LNCaP clone FGC (cell line): ENCODE measurements at regions not wholly inside any gene's neighbourhood (a gene's known extent, or its start where the extent isn't known, plus 50 kb on each side); places are given as distances from the start of the nearest gene placed in this dataset.

ENCODE experiments used
- DNase-seq: peaks from one replicate; pipeline ENCODE4 v3.0.0-alpha.2; 2011; ENCODE audit warnings: low read depth
- H3K4me3 ChIP-seq: 2 replicates; pipeline ENCODE4 v1.5.1; 2011; ENCODE audit warnings: mild to moderate bottlenecking, low read depth, low read length, control low read depth
- TF ChIP-seq, protein P1 (sequence below): IDR thresholded peaks from 2 replicates; pipeline ENCODE4 v1.5.1; 2012; ENCODE audit warnings: mild to moderate bottlenecking; ENCODE audit not compliant: control insufficient read depth, insufficient read depth; ENCODE audit errors: extremely low read depth

- no peak for DNase-seq
- TF ChIP-seq, protein P1, sequence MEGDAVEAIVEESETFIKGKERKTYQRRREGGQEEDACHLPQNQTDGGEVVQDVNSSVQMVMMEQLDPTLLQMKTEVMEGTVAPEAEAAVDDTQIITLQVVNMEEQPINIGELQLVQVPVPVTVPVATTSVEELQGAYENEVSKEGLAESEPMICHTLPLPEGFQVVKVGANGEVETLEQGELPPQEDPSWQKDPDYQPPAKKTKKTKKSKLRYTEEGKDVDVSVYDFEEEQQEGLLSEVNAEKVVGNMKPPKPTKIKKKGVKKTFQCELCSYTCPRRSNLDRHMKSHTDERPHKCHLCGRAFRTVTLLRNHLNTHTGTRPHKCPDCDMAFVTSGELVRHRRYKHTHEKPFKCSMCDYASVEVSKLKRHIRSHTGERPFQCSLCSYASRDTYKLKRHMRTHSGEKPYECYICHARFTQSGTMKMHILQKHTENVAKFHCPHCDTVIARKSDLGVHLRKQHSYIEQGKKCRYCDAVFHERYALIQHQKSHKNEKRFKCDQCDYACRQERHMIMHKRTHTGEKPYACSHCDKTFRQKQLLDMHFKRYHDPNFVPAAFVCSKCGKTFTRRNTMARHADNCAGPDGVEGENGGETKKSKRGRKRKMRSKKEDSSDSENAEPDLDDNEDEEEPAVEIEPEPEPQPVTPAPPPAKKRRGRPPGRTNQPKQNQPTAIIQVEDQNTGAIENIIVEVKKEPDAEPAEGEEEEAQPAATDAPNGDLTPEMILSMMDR, result no peak
- H3K4me3 ChIP-seq, result no peak overlapping the region
These were observed 259.5 kb upstream of the VWC2 start for GRCh38 chr7:49513911-49514310.

DNA sequence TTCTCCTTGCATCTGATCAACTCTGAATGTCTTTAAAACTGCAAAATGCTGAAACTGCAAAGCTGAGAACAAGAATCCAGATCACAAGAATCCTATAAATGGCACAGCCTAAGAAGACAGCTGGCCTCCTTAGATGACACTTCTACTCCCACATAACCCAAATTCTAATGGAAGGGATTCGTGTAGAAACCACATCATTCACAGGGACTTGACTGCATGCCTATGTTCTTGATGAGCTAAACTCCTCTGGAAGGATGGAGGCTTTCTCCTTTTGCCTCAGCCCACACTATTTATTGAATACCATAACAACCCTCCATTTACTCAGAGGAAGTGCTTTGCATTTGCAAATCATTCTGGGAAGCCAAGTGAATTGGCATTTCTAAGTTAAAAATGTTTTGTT is 252.5 kb upstream of the VWC2 start:
- TF ChIP-seq, protein P1, result no peak
- no peak for DNase-seq

GRCh38 chr7:49522111-49522510 is 251.3 kb upstream of the VWC2 start:
- TF ChIP-seq, protein P1, result no peak
- no peak overlapping the region for H3K4me3 ChIP-seq
- DNase-seq, result no peak

More for the DNA sequence above, 252.5 kb upstream of the VWC2 start:
- no peak overlapping the region for H3K4me3 ChIP-seq

DNA sequence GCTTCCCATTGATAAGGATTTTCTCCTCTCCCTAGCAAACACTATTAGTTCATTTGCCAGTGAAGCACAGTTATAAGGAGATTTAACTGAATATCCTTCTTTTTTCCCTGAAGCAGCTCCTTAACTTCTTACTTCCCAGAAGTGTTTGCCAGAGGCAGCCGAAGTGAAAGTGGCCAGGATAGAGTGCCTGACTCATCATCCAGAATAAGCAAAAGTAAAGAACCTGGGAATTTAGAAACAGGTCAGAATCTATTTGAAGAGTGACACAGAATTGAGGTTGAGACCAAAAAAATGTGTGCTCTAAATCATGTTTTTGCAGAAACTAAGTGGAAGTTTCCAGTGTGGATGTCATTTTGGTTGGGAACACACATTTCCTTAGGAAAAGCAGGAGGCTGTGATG is 249.6 kb upstream of the VWC2 start:
- DNase-seq, result no peak
- H3K4me3 ChIP-seq, result no peak overlapping the region

GRCh38 chr7:49527182-49527581 is 246.3 kb upstream of the VWC2 start:
- H3K4me3 ChIP-seq, result no peak overlapping the region

More for the DNA sequence above, 249.6 kb upstream of the VWC2 start:
- TF ChIP-seq, protein P1, result no peak

GRCh38 chr7:49530481-49530880 is 243.0 kb upstream of the VWC2 start:
- no peak for DNase-seq
- H3K4me3 ChIP-seq, result no peak overlapping the region
- TF ChIP-seq, protein P1, result no peak

More at GRCh38 chr7:49527182-49527581, 246.3 kb upstream of the VWC2 start:
- TF ChIP-seq, protein P1, result no peak
- no peak for DNase-seq

DNA sequence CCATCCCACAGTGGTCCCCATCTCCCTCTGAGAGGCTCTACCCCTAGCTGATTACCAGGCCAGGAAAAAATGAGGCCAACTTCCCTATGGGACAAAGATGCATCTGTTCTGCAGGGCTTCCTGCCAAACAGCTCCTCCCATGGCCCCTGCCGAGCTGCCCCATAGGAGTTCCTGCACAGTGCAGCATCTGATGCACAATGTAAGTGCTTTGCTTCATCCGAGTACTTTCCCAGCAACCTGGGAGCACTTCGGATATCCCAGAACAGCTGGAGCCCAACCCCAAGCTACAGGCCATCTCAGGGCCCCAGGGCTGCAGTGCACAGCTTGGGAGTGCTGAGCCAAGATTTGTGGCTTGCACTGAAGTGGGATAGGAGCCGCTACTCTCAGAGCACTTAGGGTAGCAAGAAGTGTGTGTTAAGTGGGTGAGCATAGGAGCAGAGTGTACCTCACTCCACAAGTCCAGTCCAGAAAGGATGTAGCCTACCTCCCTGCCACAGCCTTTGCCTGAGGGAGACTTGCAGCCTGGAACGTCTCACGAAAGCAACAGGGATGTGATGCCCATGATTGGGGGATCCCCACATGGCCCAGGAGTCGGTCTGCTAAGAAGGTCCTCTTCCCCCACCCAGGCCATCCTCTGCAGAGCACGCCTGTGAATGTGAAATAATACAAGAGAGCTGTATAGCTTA is 209.6 kb upstream of the VWC2 start:
- H3K4me3 ChIP-seq, result no peak overlapping the region
- TF ChIP-seq, protein P1, result no peak
- DNase-seq, result no peak
